SH-SY5Y (cell line): ENCODE measurements at regions not wholly inside any gene's neighbourhood (a gene's known extent, or its start where the extent isn't known, plus 50 kb on each side); places are given as distances from the start of the nearest gene placed in this dataset.

Experiments used
- GATA2 ChIP-seq: IDR thresholded peaks from 2 replicates; pipeline ENCODE4 v1.6.1; 2011; ENCODE audit warnings: mild to moderate bottlenecking, low read depth, low read length
- GATA3 ChIP-seq: IDR thresholded peaks from 2 replicates; pipeline ENCODE4 v1.6.1; 2011; ENCODE audit warnings: low read depth, mild to moderate bottlenecking, low read length, moderate library complexity

DNA sequence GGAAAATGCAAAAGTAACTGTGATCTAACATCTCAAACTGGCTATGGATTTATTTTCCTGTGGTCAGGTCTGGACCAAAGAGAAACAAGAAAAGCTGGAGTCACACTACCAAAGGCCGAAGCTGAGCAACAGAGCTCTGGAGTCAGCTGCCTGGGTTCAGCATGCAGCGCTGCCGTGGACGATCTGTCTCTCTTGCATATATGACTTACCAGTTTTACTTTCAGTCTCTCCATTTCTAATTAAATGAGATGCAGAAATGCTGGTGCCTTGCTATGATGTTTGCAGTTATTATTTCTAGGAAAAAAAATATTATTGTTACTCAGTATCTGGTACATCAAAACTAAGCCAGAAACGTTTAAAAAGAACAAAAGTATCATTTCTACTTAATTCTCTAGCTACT lies 813.2 kb downstream of the RNF144A start:
- TF ChIP-seq GATA3 (no peak), GATA2 (no peak)

DNA sequence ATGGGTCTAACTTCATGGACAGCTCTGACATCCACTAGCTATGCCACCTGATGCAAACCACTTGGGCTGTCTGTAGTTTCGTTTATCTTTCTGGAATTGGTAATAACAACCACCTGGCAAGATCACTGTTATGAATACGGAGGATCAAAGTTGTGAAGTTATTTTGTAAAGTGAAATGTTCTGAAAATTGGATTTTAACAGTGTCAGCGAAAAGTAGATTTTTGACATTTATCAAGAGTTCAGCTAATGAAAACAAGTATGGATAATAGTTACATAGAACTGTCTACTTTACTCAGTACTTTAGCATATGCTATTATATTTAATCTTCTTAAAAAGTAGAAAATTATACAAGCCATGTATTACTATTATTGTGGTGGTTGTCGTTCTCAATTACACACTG lies 813.8 kb downstream of the RNF144A start:
- TF ChIP-seq GATA2 (no peak), GATA3 (no peak)

DNA sequence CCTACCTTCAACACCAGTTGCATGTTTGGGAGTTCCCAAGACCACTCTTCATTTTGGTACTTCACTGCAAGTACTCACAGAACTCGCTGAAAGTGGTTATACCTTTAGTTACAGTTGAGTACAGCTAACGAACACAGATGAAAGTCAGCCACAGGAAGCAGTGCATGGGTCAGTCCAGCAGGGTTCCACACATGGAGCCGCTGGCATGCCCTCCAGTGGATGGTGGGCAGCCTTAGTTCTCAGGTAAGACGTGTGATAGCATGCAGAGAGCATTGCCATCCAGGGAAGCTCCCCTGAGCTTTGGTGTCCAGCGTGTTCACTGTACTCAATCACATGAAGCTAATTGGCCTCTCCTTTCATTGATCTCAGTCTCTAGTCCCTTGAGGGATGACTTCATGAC lies 815.3 kb downstream of the RNF144A start:
- TF ChIP-seq GATA2 (no peak), GATA3 (no peak)

- TF ChIP-seq GATA2 (no peak), GATA3 (no peak)
Measured at GRCh38 chr2:7736646-7737305, 819.6 kb downstream of the RNF144A start.

DNA sequence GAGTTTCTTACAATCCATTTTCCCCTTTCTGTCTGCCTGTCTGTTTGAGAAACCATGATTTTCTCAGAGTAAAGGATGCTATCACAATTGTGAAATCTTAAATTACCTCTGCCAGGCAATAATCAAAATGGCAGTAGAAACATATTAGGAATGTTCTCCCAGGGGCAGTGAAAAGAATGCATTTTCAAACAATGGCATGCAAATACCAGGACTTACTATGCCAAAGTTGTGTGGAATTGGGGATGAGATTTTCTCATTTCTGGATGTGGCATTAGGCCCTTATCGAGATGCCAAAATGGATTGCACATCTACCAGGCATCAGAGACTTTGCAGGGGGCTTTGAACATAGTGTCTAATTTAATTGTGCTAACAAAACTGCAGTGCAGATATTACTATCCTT lies 821.4 kb downstream of the RNF144A start:
- TF ChIP-seq GATA2 (no peak), GATA3 (no peak)

DNA sequence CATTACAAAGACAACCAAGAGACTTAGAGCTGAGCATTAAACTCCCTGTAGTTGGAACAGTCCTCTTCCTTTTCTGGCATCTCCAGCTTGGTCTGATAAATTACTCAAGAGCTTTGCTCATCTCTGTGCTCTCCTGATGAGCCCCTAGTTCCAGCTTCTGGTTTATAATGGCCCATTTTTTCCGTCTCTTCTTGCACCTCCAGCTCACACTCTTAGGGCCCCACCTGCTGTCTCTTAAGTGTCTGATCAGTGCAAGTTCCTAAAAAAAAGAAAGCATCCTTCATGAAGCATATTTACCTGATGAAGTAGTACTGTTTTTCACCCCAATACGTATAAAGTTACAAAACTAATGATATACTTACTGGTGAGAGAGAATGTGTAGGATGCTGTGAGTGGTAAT lies 822.9 kb downstream of the RNF144A start:
- TF ChIP-seq GATA2 (no peak), GATA3 (no peak)

- TF ChIP-seq GATA3 (no peak), GATA2 (no peak)
Measured at GRCh38 chr2:7742301-7742700, 825.1 kb downstream of the RNF144A start.

GRCh38 chr2:7744827-7745226 lies 827.6 kb downstream of the RNF144A start:
- TF ChIP-seq GATA3 (no peak), GATA2 (no peak)

DNA sequence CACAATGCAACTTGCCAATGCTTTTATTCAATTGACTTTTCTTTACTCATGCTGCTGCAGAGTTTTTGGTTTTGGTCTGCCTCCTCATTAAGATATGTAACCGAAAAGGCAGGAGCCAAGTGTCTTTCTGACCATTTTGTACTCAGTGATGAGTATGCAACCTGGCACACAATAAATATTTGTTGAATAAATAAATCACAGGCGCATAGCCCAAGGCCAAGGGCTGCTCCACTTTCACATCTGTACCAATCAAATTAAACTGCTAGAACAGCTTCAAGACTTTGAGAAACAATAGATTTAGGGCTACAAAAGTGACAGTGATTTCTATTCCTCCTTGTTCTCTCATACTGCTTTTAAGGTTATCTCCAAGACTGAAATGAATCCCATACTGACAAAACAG lies 828.2 kb downstream of the RNF144A start:
- TF ChIP-seq GATA3, result no peak
- TF ChIP-seq GATA2, result no peak

DNA sequence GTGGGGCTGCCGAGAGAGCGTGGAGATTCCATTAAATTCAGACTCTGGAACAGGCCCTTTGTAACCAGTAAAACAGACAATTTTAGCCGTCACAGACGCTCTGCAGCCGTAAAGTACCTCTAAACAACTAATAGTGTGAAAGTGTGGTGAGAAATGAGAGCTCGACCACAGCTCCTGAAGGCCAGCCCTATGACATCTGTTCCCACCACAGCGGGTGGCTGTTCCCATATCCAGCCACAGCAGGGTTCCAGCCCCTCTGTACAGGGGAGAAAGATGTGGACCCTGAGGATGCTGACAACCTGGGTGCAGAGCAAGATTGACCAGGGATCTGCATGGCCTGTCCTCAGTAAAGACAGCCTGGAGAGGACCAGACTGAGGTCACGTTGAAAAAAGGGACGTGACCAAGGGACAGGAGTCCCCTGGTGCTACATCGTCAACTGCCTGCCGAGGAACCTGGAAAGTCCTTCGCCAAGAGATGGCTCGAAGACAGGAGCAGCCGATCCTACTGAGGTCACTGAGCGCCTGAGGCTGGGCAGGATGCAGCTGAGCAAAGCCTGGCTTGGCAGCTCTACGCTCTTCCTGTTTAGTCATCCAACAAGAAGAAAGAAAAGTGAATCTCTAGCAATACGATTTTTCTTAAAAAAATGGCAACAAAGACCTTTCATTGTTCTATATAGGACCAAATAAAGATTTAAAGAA lies 831.7 kb downstream of the RNF144A start:
- TF ChIP-seq GATA3, result no peak
- TF ChIP-seq GATA2, result no peak

GRCh38 chr2:7749895-7750559 lies 832.8 kb downstream of the RNF144A start:
- no peak for TF ChIP-seq GATA3
- TF ChIP-seq GATA2, result no peak

- TF ChIP-seq GATA2 (no peak), GATA3 (no peak)
Measured at GRCh38 chr2:7752291-7752690, 835.1 kb downstream of the RNF144A start.

- TF ChIP-seq GATA3 (no peak), GATA2 (no peak)
Measured at GRCh38 chr2:7753777-7754176, 836.6 kb downstream of the RNF144A start.

- no peak for TF ChIP-seq GATA3
- TF ChIP-seq GATA2, result no peak
Measured at GRCh38 chr2:7755879-7756278, 838.7 kb downstream of the RNF144A start.
